ENCODE measurements at regions not wholly inside any gene's neighbourhood (a gene's known extent, or its start where the extent isn't known, plus 50 kb on each side); places are given as distances from the start of the nearest gene placed in this dataset.

DNA sequence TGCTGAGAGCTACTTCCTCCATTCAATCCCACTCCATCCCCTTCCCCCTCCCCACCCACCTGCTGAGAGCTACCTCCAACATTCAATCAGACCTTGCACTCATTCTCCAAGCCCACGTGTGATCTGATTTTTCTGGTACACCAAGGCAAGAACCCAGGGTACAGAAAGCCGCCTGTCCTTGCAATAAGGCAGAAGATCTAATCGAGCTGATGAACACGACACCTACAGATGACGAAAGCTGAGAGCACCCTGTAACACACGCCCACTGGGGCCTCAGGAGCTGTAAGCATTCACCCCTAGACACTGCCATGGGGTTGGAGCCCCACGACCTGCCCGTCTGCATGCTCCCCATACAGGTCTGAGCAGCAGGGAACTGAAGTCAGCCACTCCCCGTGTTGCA, 58.3 kb downstream of the TRIML1 start:
- H3K27ac Mint-ChIP-seq, result no peak overlapping the region
- intact Hi-C loops (cut with micrococcal nuclease), result no loop called here
- no peaks in the 10 kb centered on the region for H3K36me3 Mint-ChIP-seq (ENCODE audit: low read depth)
- peaks cover 6% of the 10 kb centered on the region for H3K9me3 Mint-ChIP-seq
- no peak overlapping the region for H3K4me3 Mint-ChIP-seq
- no peaks in the 10 kb centered on the region for H3K4me1 Mint-ChIP-seq
- no peaks in the 10 kb centered on the region for H3K27me3 Mint-ChIP-seq
- DNase-seq, result no peak

DNA sequence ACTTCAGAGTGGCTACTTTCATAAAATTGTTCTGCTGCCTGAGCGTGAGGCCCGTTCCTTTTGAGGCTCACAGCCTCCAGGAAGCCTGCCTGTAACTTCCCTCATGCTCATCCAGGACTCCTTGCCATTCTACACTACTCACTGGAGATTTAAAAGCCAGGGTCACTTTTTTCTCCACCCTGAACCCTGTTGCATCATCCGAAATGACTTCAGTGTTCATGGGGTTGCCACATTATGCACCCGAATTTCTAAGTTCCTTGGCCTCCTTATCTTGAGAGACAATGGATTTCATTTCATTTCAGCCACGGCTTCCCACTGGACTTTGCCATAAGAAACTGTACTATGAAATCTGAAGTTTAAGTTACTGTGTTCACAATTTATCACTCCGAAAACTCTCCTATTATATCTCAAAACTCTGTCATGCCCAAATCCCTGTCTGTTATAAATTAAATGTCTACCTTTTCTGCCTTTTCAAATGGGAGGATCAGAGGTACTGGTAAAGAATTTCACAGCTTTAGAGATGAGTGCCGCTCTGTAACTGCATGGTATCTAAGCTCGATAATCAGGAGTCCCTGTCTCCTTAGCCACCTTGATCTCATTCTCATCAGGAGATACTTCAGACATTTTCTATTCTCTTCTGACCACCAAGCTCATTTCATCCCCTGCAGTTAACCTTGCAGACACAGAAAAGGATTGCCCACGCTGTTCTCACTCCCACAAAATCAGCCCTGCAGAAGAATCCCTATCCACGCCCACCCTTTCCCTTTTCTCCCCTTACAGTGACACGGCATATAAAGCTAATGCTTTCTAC, 59.9 kb downstream of the TRIML1 start:
- Mint-ChIP-seq H3K27me3 (no peaks in the 10 kb centered on the region), H3K27ac (no peak overlapping the region), H3K4me1 (no peaks in the 10 kb centered on the region), H3K9me3 (peaks cover 6% of the 10 kb centered on the region), H3K4me3 (no peak overlapping the region), H3K36me3 (ENCODE audit: low read depth) (no peaks in the 10 kb centered on the region)
- intact Hi-C loops (cut with micrococcal nuclease), result no loop called here
- DNase-seq, result no peak

DNA sequence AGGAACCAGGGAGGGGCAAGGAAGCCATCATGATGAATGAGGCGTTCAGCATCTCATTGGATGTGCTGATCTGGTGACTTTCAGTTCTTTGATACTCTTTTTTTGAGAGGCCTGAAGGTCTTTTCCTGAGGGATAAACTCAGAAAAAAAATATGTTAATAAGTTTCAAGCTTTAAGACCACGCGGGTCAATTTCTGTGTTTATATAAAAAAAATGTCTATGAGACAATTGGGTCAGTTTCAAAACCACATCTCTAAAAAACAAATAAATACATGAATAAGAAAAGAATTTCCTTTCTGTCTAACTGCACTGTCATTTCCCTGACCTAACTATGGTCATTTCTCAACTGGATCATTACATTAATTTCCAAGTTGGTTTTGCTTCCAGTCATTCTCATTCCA, 62.6 kb downstream of the TRIML1 start:
- Mint-ChIP-seq H3K36me3 (ENCODE audit: low read depth) (no peaks in the 10 kb centered on the region), H3K9me3 (peaks cover 6% of the 10 kb centered on the region), H3K27ac (no peak overlapping the region), H3K27me3 (no peaks in the 10 kb centered on the region), H3K4me3 (no peak overlapping the region), H3K4me1 (no peaks in the 10 kb centered on the region)
- DNase-seq, result no peak
- intact Hi-C loops (cut with micrococcal nuclease), result no loop called here

DNA sequence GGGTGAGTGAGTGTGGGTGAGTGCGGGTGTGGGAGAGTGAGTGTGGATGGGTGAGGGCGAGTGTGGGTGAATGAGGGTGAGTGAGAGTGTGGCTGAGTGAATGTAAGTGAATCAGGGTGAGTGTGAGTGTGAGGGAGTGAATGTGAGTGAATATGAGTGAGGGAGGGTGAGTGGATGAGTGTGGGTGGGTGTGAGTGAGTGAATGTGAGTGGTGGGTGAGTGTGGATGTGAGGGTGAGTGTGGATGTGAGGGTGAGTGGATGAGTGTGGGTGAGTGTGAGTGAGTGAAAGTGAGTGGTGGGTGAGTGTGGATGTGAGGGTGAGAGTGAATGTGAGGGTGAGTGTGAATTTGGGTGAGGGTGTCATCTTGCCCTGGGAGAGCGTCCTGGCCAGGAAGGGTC, 67.5 kb downstream of the TRIML1 start:
- Mint-ChIP-seq H3K36me3 (ENCODE audit: low read depth) (no peaks in the 10 kb centered on the region), H3K27ac (no peak overlapping the region), H3K27me3 (no peaks in the 10 kb centered on the region), H3K9me3 (no peaks in the 10 kb centered on the region), H3K4me1 (no peaks in the 10 kb centered on the region), H3K4me3 (no peak overlapping the region)
- no peak for DNase-seq
- intact Hi-C loops (cut with micrococcal nuclease), result no loop called here

DNA sequence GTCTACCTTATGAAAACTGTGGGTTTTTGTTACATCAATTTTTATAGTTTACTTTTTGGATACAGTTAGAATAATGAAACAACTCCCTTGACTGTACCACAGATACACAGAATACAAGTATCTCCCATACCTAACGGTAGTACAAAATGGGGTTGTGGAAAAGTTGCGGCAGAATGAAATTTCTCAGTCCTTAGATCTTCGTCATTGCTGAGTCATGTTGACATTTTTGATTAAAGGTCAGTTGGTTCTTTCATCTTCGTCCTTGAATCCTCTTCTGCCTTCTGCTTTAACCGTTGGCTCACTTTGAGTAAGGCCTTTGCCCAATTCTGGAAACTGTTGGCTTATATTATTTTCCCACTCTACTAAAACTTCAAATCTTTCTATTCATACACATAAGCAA, 75.6 kb downstream of the TRIML1 start:
- no peak overlapping the region for H3K4me3 Mint-ChIP-seq
- H3K27ac Mint-ChIP-seq, result no peak overlapping the region
- H3K27me3 Mint-ChIP-seq, result no peaks in the 10 kb centered on the region
- intact Hi-C loops (cut with micrococcal nuclease), result no loop called here
- no peaks in the 10 kb centered on the region for H3K36me3 Mint-ChIP-seq (ENCODE audit: low read depth)
- DNase-seq, result no peak
- H3K9me3 Mint-ChIP-seq, result peaks cover 4% of the 10 kb centered on the region
- no peaks in the 10 kb centered on the region for H3K4me1 Mint-ChIP-seq

DNA sequence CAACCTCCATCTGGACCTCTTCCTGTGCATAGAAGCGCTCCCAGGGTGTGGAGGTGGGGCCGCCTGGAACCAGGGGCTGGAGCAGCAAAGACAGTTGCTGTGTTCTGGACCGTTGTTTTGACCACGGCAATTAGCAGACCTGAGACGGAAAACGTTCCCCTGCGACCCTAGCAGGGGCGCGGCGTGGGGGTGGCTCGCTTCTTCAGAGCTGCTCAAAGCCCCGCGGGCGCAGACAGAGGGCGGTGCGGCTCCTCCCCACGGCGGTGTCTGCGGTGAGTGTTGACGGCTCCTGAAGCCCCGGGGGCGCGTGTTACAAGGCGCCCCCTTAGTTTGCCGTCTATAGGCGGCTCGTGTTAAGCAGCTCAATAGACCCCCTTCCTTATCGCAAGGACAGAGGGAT, 79.2 kb downstream of the TRIML1 start:
- intact Hi-C loops (cut with micrococcal nuclease), result no loop called here
- H3K9me3 Mint-ChIP-seq, result peaks cover 4% of the 10 kb centered on the region
- H3K4me1 Mint-ChIP-seq, result no peaks in the 10 kb centered on the region
- no peak overlapping the region for H3K27ac Mint-ChIP-seq
- H3K36me3 Mint-ChIP-seq (ENCODE audit: low read depth), result no peaks in the 10 kb centered on the region
- no peaks in the 10 kb centered on the region for H3K27me3 Mint-ChIP-seq
- no peak for DNase-seq
- H3K4me3 Mint-ChIP-seq, result no peak overlapping the region

DNA sequence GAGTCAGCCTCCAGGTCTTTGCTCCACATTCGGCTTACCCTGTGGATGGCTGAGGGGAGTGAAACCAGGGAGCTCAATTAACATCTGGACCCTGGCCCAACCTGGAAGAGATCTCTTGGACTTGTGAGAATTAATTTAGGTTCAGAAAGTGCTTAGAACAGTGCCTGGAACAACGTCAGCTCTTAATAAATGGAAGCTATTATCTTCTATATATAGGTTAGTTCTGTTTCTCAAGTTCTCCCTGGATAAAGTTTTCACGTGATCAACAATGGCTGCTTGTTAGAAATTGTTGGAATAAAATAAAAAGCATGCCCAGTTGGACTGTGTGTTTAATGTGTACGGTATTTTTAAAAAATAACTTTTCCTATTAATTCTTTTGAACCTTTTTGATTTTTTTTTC, 80.8 kb downstream of the TRIML1 start:
- no peak for DNase-seq
- Mint-ChIP-seq H3K4me3 (no peak overlapping the region), H3K36me3 (ENCODE audit: low read depth) (no peaks in the 10 kb centered on the region), H3K27ac (no peak overlapping the region), H3K4me1 (no peaks in the 10 kb centered on the region), H3K27me3 (no peaks in the 10 kb centered on the region), H3K9me3 (peaks cover 4% of the 10 kb centered on the region)
- intact Hi-C loops (cut with micrococcal nuclease), result no loop called here

DNA sequence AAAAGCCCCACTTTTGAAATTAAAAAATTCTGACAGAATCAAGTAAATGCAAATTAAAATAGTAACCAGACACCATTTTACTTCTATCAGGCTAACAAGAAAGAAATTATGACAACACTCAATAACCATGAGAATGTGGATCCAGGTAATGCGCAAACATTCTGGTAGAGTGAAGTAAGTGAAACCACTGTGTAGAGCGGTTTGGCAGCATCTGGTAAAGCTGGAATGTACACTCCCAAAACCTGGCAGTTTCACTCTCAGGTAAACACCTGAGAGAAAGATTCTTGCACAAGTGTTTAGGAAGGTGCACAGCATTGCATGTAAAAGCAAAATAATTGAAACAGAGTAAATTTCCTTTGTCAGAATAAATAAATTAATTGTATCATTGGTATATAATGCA, 81.8 kb downstream of the TRIML1 start:
- intact Hi-C loops (cut with micrococcal nuclease), result no loop called here
- H3K9me3 Mint-ChIP-seq, result peaks cover 4% of the 10 kb centered on the region
- H3K27me3 Mint-ChIP-seq, result no peaks in the 10 kb centered on the region
- no peak overlapping the region for H3K4me3 Mint-ChIP-seq
- H3K4me1 Mint-ChIP-seq, result no peaks in the 10 kb centered on the region
- no peak for DNase-seq
- no peak overlapping the region for H3K27ac Mint-ChIP-seq
- H3K36me3 Mint-ChIP-seq (ENCODE audit: low read depth), result no peaks in the 10 kb centered on the region

DNA sequence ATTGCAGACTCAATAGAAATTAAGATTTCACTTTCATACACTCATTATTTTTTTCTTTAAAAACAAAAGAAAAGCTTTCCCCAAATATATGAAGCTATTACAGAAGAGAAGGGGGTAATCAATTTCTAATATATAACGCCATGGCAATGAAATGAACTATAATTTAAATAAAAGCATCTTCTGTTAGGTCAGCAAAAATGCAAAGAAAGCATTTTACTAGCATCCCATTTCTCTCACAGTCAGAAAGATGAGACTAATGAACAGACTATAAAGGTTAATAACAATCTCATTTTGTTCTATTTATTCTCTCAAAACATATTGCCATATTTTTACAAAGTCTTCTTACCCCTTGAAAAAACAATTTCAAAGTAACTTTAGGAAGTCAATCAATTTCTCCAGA, 89.0 kb downstream of the TRIML1 start:
- H3K27me3 Mint-ChIP-seq, result no peaks in the 10 kb centered on the region
- peaks cover 4% of the 10 kb centered on the region for H3K9me3 Mint-ChIP-seq
- no peaks in the 10 kb centered on the region for H3K4me1 Mint-ChIP-seq
- intact Hi-C loops (cut with micrococcal nuclease), result no loop called here
- no peak overlapping the region for H3K27ac Mint-ChIP-seq
- no peak overlapping the region for H3K4me3 Mint-ChIP-seq
- no peak for DNase-seq
- no peaks in the 10 kb centered on the region for H3K36me3 Mint-ChIP-seq (ENCODE audit: low read depth)

DNA sequence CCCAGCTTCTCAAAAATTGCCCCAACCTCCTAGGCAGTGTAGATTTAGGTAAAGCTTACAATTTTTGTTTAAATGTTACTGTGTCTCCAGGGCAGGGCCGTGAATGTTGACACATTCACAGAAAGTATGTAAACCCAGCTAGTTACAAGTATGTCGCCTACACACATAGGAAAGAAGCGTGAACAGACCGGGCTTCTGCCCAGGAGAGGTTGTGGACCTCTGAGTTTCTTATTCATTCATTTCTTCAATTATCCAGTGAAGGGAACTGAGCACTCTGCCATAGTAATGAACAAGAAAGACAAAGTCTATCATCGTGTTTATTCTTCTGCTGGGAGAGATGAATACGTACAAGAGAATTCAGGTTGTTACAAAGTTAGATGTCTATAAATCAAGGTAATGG, 93.2 kb downstream of the TRIML1 start:
- DNase-seq, result no peak
- H3K4me3 Mint-ChIP-seq, result no peak overlapping the region
- no peaks in the 10 kb centered on the region for H3K27me3 Mint-ChIP-seq
- H3K36me3 Mint-ChIP-seq (ENCODE audit: low read depth), result no peaks in the 10 kb centered on the region
- peaks cover 7% of the 10 kb centered on the region for H3K9me3 Mint-ChIP-seq
- intact Hi-C loops (cut with micrococcal nuclease), result no loop called here
- no peak overlapping the region for H3K27ac Mint-ChIP-seq
- H3K4me1 Mint-ChIP-seq, result no peaks in the 10 kb centered on the region

DNA sequence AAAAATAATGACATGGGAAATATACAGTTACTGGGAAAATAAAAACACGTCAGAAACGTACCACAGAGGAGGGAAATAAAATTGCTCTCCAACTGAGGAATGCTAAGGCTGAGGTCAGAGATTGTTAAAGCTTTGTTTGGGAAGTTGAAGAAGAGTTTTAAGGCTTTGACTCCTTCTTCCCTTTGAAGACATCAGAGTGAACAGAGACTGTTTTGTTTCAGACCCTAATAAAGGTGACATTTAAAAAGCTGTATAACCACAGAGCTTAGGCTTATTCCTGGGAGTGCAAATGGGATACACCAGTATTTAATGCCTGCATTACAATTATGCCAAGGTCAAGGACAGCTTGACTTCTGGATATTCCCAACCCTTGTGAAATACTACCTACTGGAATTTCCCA, 102.8 kb downstream of the TRIML1 start:
- intact Hi-C loops (cut with micrococcal nuclease), result no loop called here

DNA sequence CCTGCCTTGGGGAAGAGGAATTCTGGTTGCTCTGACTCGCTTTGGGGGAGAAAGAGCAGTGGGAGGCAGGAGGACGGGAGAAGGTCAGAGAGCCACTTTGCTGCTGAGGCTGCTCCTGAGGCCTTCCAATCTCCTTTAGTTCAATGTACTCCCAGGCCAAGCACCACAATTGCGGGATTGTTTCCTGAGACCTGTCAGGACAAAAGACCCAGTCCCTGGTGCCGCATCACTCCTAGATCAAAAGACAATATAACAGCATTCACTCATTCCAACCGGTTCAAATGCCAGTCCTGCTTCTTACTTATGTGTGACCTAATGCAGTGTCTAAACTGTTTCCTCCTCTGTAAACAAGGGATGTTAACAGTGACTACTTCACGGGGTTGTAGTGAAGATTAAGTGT, 106.4 kb downstream of the TRIML1 start:
- no peaks in the 10 kb centered on the region for H3K27me3 Mint-ChIP-seq
- no peaks in the 10 kb centered on the region for H3K4me1 Mint-ChIP-seq
- H3K9me3 Mint-ChIP-seq, result no peaks in the 10 kb centered on the region
- intact Hi-C loops (cut with micrococcal nuclease), result no loop called here
- no peak overlapping the region for H3K4me3 Mint-ChIP-seq
- H3K27ac Mint-ChIP-seq, result no peak overlapping the region
- H3K36me3 Mint-ChIP-seq (ENCODE audit: low read depth), result no peaks in the 10 kb centered on the region
- no peak for DNase-seq

More for the DNA sequence above, 102.8 kb downstream of the TRIML1 start:
- H3K4me3 Mint-ChIP-seq, result no peak overlapping the region
- H3K36me3 Mint-ChIP-seq (ENCODE audit: low read depth), result no peaks in the 10 kb centered on the region
- H3K4me1 Mint-ChIP-seq, result no peaks in the 10 kb centered on the region
- H3K9me3 Mint-ChIP-seq, result no peaks in the 10 kb centered on the region
- no peak overlapping the region for H3K27ac Mint-ChIP-seq
- no peak for DNase-seq
- H3K27me3 Mint-ChIP-seq, result no peaks in the 10 kb centered on the region

DNA sequence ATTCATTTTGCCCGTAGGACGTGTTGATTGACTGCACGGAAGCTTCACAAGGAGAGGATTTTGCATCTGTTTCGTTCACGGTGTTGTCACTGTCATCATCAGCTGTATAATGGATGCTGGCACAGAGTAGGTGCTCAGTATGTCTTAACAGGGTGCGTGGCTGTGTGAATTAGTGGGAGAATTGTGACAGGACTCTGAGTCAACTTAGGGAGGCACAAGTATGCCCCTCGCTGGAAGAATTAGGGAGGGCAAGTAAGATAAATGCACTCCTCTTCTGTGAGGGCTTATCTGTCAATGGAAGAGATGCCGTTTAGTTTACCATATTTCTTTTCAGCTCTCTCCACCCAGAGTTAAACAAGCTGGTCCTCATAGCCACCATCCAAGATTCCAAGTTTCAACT, 107.2 kb downstream of the TRIML1 start:
- H3K27ac Mint-ChIP-seq, result no peak overlapping the region
- H3K4me1 Mint-ChIP-seq, result no peaks in the 10 kb centered on the region
- intact Hi-C loops (cut with micrococcal nuclease), result no loop called here
- H3K36me3 Mint-ChIP-seq (ENCODE audit: low read depth), result no peaks in the 10 kb centered on the region
- no peaks in the 10 kb centered on the region for H3K27me3 Mint-ChIP-seq
- no peak for DNase-seq
- H3K9me3 Mint-ChIP-seq, result no peaks in the 10 kb centered on the region
- no peak overlapping the region for H3K4me3 Mint-ChIP-seq

DNA sequence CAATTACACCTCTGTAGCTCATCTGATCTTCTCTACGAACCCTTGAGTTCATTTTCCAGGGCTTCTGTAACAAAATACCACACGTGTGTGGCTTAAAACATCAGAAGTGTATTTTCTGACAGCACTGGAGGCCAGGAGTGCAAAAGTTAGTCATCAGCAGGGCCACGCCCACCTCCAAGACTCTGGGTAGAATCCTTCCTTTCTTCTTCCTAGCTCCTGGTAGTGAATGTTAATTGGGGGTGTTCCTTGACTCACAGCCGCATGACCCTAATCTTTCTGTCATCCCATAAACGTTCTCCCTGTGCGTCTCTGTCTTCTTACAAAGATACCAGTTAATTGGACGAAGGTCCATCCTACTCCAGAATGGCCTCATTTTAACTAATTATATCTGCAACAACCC, 115.0 kb downstream of the TRIML1 start:
- no peaks in the 10 kb centered on the region for H3K36me3 Mint-ChIP-seq (ENCODE audit: low read depth)
- no peak overlapping the region for H3K27ac Mint-ChIP-seq
- no peaks in the 10 kb centered on the region for H3K27me3 Mint-ChIP-seq
- intact Hi-C loops (cut with micrococcal nuclease), result no loop called here
- no peak for DNase-seq
- no peak overlapping the region for H3K4me3 Mint-ChIP-seq
- no peaks in the 10 kb centered on the region for H3K4me1 Mint-ChIP-seq
- H3K9me3 Mint-ChIP-seq, result peaks cover 3% of the 10 kb centered on the region

DNA sequence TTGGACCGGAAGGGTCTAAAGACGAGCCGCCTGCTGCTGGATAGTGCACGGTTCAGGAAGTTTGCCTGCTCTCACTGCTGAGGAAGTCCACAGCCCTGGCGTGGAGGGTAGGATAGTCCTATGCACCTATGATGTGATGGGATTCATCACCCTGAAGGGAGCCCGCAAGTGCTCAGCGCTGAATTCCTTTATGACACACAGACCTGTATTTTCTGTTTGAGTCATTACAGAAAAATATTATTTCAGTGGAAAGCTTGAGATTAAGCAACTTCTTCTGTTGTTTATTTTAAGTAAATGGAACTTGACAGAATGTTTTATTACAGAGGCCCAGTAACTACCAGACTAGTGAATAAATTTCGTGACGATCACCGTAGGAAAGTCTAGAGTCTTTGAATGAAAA, 123.2 kb downstream of the TRIML1 start:
- Mint-ChIP-seq H3K27me3 (no peaks in the 10 kb centered on the region), H3K4me3 (no peak overlapping the region), H3K27ac (no peak overlapping the region), H3K36me3 (ENCODE audit: low read depth) (no peaks in the 10 kb centered on the region), H3K9me3 (no peaks in the 10 kb centered on the region), H3K4me1 (no peaks in the 10 kb centered on the region)
- no peak for DNase-seq
- intact Hi-C loops (cut with micrococcal nuclease), result no loop called here

Data from activated CD4-positive, alpha-beta T cell treated with anti-CD3 and anti-CD28 coated beads, Interleukin-2, amount 10 ng/mL, durations not matched to agents 24 days and 14 days (primary cell).